SK-N-SH (cell line): ENCODE measurements at regions not wholly inside any gene's neighbourhood (a gene's known extent, or its start where the extent isn't known, plus 50 kb on each side); places are given as distances from the start of the nearest gene placed in this dataset.

Experiments
- CTCF ChIA-PET: fragments of 300-600, 350-600 bp; formaldehyde crosslinking; extraction: SDS; loops from one replicate; lab custom pipeline; 2021; lab: Yijun Ruan, JAX
- POLR2A ChIA-PET: fragments of 350-600 bp; sonication (Branson Sonifier 250); formaldehyde crosslinking; extraction: SDS; loops from one replicate; lab custom pipeline; 2020; ENCODE audit warnings: antibody characterized with exemption, inconsistent platforms; lab: Yijun Ruan, JAX
- DNase-seq: peaks from one replicate; pipeline ENCODE4 v3.0.0; 2012
- H2AFZ ChIP-seq: fragments of 200-600 bp; sonication (generic); 2 replicates; pipeline ENCODE4 v1.8.1; 2016; ENCODE audit warnings: antibody characterized with exemption, mild to moderate bottlenecking, low read depth
- H3F3A ChIP-seq: fragments of 200-600 bp; sonication (generic); replicated peaks from 2 replicates; pipeline ENCODE3; 2016; ENCODE audit warnings: antibody characterized with exemption, mild to moderate bottlenecking; ENCODE audit not compliant: insufficient read depth
- H3K27ac ChIP-seq, 2 experiments: fragments of 200-500 bp in 1 of 2; fragments of 200-600 bp in 1 of 2; sonication (Bioruptor generic) in 1 of 2; sonication (generic), shearing (Covaris generic) in 1 of 2; 2 replicates each; pipeline versions ENCODE4 v1.5.1 to v1.6.1; 2014 to 2016; ENCODE audit warnings: low read depth in 2 of 2, inconsistent platforms in 1 of 2, low read length in 1 of 2, mild to moderate bottlenecking in 1 of 2, mixed read lengths in 1 of 2
- H3K27me3 ChIP-seq: fragments of 200-600 bp; sonication (generic), shearing (Covaris generic); 2 replicates; pipeline ENCODE4 v1.6.1; 2016; ENCODE audit warnings: mixed run types; ENCODE audit not compliant: insufficient read depth
- H3K36me3 ChIP-seq, 2 experiments: fragments of 200-500 bp in 1 of 2; fragments of 200-600 bp in 1 of 2; sonication (Bioruptor generic) in 1 of 2; sonication (generic) in 1 of 2; replicated peaks in 1 of 2; 2 replicates each; pipeline versions ENCODE3 to v1.5.1; 2014 to 2016; ENCODE audit warnings: low read length in 1 of 2, mild to moderate bottlenecking in 1 of 2; ENCODE audit not compliant: insufficient read depth in 2 of 2, control insufficient read depth in 1 of 2
- H3K4me1 ChIP-seq, 2 experiments: fragments of 200-500 bp in 1 of 2; fragments of 200-600 bp in 1 of 2; sonication (Bioruptor generic) in 1 of 2; sonication (generic), shearing (Covaris generic) in 1 of 2; 2 replicates each; pipeline versions ENCODE4 v1.5.1 to v1.6.1; 2014 to 2016; ENCODE audit warnings: low read depth in 1 of 2, low read length in 1 of 2, mixed run types in 1 of 2; ENCODE audit not compliant: insufficient read depth in 2 of 2, control insufficient read depth in 1 of 2
- H3K4me2 ChIP-seq: fragments of 200-600 bp; sonication (generic), shearing (Covaris generic); 2 replicates; pipeline ENCODE4 v1.6.1; 2017; ENCODE audit warnings: mixed run types
- H3K4me3 ChIP-seq, 2 experiments: fragments of 200-500 bp in 1 of 2; fragments of 200-600 bp in 1 of 2; sonication (Bioruptor generic) in 1 of 2; sonication (generic), shearing (Covaris generic) in 1 of 2; 2 replicates each; pipeline versions ENCODE4 v1.5.1 to v1.8.1; 2014 to 2016; ENCODE audit warnings: low read depth in 2 of 2, inconsistent platforms in 1 of 2, low read length in 1 of 2, mild to moderate bottlenecking in 1 of 2, mixed read lengths in 1 of 2, moderate library complexity in 1 of 2
- H3K79me2 ChIP-seq: fragments of 200-600 bp; sonication (generic); 2 replicates; pipeline ENCODE4 v1.8.1; 2017; ENCODE audit warnings: mild to moderate bottlenecking; ENCODE audit not compliant: insufficient read depth
- H3K9ac ChIP-seq: fragments of 200-600 bp; sonication (generic); 2 replicates; pipeline ENCODE4 v1.6.1; 2017; ENCODE audit warnings: mixed run types
- H3K9me2 ChIP-seq: fragments of 200-600 bp; sonication (generic); 2 replicates; pipeline ENCODE4 v1.6.1; 2017; ENCODE audit warnings: mixed run types
- H3K9me3 ChIP-seq: fragments of 200-600 bp; sonication (generic); 2 replicates; pipeline ENCODE4 v1.6.1; 2017; ENCODE audit warnings: mixed run types, mild to moderate bottlenecking, moderate library complexity
- H4K20me1 ChIP-seq: fragments of 200-600 bp; sonication (generic); 2 replicates; pipeline ENCODE4 v1.6.1; 2017; ENCODE audit warnings: mild to moderate bottlenecking, mixed run types; ENCODE audit not compliant: insufficient read depth
- CHD2 ChIP-seq: fragments of 150-350 bp; IDR thresholded peaks from 2 replicates; pipeline ENCODE4 v1.6.1; 2018; ENCODE audit warnings: low read length; ENCODE audit not compliant: partially characterized antibody
- CTCF ChIP-seq: fragments of 200-600 bp; sonication (generic); IDR thresholded peaks from 2 replicates; pipeline ENCODE4 v1.6.1; 2017; ENCODE audit warnings: antibody characterized with exemption, mild to moderate bottlenecking, moderate library complexity
- ELF1 ChIP-seq: IDR thresholded peaks from 2 replicates; pipeline ENCODE4 v1.4.0; 2012
- EP300 ChIP-seq, 2 experiments: IDR thresholded peaks; 2 replicates each; pipeline versions ENCODE4 v1.4.0 to v1.6.1; 2012; ENCODE audit warnings: borderline replicate concordance in 1 of 2, low read depth in 1 of 2, low read length in 1 of 2
- FOXJ3 ChIP-seq: sonication (generic); formaldehyde crosslinking; IDR thresholded peaks from 2 replicates; pipeline ENCODE4 v1.5.1; 2020; ENCODE audit warnings: mild to moderate bottlenecking, missing genetic modification reagents
- FOXM1 ChIP-seq: IDR thresholded peaks from 2 replicates; pipeline ENCODE4 v1.4.0; 2012; ENCODE audit warnings: low read depth, mild to moderate bottlenecking
- MXI1 ChIP-seq: IDR thresholded peaks from 2 replicates; pipeline ENCODE4 v1.6.1; 2012; ENCODE audit warnings: mild to moderate bottlenecking, low read depth, low read length, improper control_type of control experiment
- NFIC ChIP-seq: IDR thresholded peaks from 2 replicates; pipeline ENCODE4 v1.4.0; 2012; ENCODE audit warnings: borderline replicate concordance
- PBX3 ChIP-seq: IDR thresholded peaks from 2 replicates; pipeline ENCODE4; 2012
- POLR2AphosphoS5 ChIP-seq: IDR thresholded peaks from 2 replicates; pipeline ENCODE4 v1.6.1; 2012; ENCODE audit warnings: low read depth, low read length
- RAD21 ChIP-seq: IDR thresholded peaks from 2 replicates; pipeline ENCODE4 v1.6.1; 2012; ENCODE audit warnings: mild to moderate bottlenecking, low read length
- RCOR1 ChIP-seq: fragments of 150-350 bp; IDR thresholded peaks from 2 replicates; pipeline ENCODE4 v1.6.1; 2017; ENCODE audit warnings: antibody characterized with exemption, low read length
- RFX5 ChIP-seq: IDR thresholded peaks from 2 replicates; pipeline ENCODE4 v1.6.1; 2012; ENCODE audit warnings: mild to moderate bottlenecking, improper control_type of control experiment, low read length
- RXRA ChIP-seq: IDR thresholded peaks from 2 replicates; pipeline ENCODE4 v1.4.0; 2012; ENCODE audit warnings: low read depth, mild to moderate bottlenecking, borderline replicate concordance
- SIN3A ChIP-seq: IDR thresholded peaks from 2 replicates; pipeline ENCODE4 v1.6.1; 2012; ENCODE audit warnings: low read depth, mild to moderate bottlenecking, low read length, moderate library complexity, borderline replicate concordance
- TCF12 ChIP-seq: IDR thresholded peaks from 2 replicates; pipeline ENCODE4 v1.4.0; 2012
- USF1 ChIP-seq: IDR thresholded peaks from 2 replicates; pipeline ENCODE4 v1.4.0; 2012; ENCODE audit warnings: low read depth, borderline replicate concordance
- USF2 ChIP-seq: fragments of 150-350 bp; IDR thresholded peaks from 2 replicates; pipeline ENCODE4 v1.6.1; 2017; ENCODE audit warnings: antibody characterized with exemption, low read length, low read depth, borderline replicate concordance
- YY1 ChIP-seq: IDR thresholded peaks from 2 replicates; pipeline ENCODE4 v1.4.0; 2012; ENCODE audit warnings: low read depth, mild to moderate bottlenecking
- WGBS: methylation state at CpG from one replicate; pipeline ENCODE4 v1.1.6; 2017; ENCODE audit warnings: low lambda C conversion rate; 5-methylcytosine and 5-hydroxymethylcytosine counted together

GRCh38 chr3:5388091-5388490 is 200.6 kb downstream of the EDEM1 start:
- CTCF ChIA-PET = no interaction called here
- H3K4me1 ChIP-seq = no peaks in the 10 kb centered on the region
- POLR2A ChIA-PET = no interaction called here
- H4K20me1 ChIP-seq = no peaks in the 10 kb centered on the region
- no peaks in the 10 kb centered on the region for H3K79me2 ChIP-seq
- DNase-seq = no peak
- no peak overlapping the region for H3K4me3 ChIP-seq
- no peak for TF ChIP-seq RXRA
- TF ChIP-seq YY1 = no peak
- TF ChIP-seq RAD21 = no peak
- no peak for TF ChIP-seq USF1
- no peak for TF ChIP-seq ELF1
- no peak for TF ChIP-seq TCF12
- TF ChIP-seq USF2 = no peak
- no peak for TF ChIP-seq MXI1
- TF ChIP-seq FOXM1 = no peak
- no peak for TF ChIP-seq RCOR1
- TF ChIP-seq CTCF = no peak
- no peak for TF ChIP-seq RFX5
- TF ChIP-seq SIN3A = no peak
- no peak for TF ChIP-seq EP300 (IDR thresholded peaks at IDR 0.05; ENCODE audit: borderline replicate concordance in 1 of 2, low read depth in 1 of 2, low read length in 1 of 2)
- TF ChIP-seq FOXJ3 = no peak
- TF ChIP-seq CHD2 = no peak
- TF ChIP-seq NFIC = no peak
- TF ChIP-seq PBX3 = no peak
- no peak for TF ChIP-seq POLR2AphosphoS5
- no peaks in the 10 kb centered on the region for H3K36me3 ChIP-seq
- H2AFZ ChIP-seq = no peak overlapping the region
- no peaks in the 10 kb centered on the region for H3F3A ChIP-seq
- no peaks in the 10 kb centered on the region for H3K9me3 ChIP-seq
- WGBS = 5% methylated on average over 1 of the region's 1 CpG
- H3K27me3 ChIP-seq = peaks cover 5% of the 10 kb centered on the region; the same call in 1 of the 2 replicates
- H3K27ac ChIP-seq = no peak overlapping the region
- no peak overlapping the region for H3K9ac ChIP-seq
- H3K4me2 ChIP-seq = no peak overlapping the region
- no peaks in the 10 kb centered on the region for H3K9me2 ChIP-seq
